Tibial nerve (tissue), 4 donors: ENCODE measurements at regions not wholly inside any gene's neighbourhood (a gene's known extent, or its start where the extent isn't known, plus 50 kb on each side); places are given as distances from the start of the nearest gene placed in this dataset.

Experiments used
- CTCF ChIP-seq, 5 experiments: fragments of 200-600 bp in 3 of 5; fragments of 450-650 bp in 2 of 5; sonication (generic) in 3 of 5; IDR thresholded peaks; one replicate each; pipeline ENCODE4 v1.5.1; 2016 to 2019; ENCODE audit warnings: antibody characterized with exemption in 5 of 5, mild to moderate bottlenecking in 3 of 5, moderate library complexity in 2 of 5
- EP300 ChIP-seq, 2 donors: sonication (generic); formaldehyde crosslinking; IDR thresholded peaks; one replicate each; pipeline ENCODE4 v1.6.1; 2017; ENCODE audit warnings: antibody characterized with exemption in 2 of 2, mild to moderate bottlenecking in 1 of 2

GRCh38 chr3:56997675-56998074 is 62.8 kb upstream of the SPATA12 start:
- TF ChIP-seq EP300 (IDR thresholded peaks at IDR 0.05): peak in 1 of 2 donors; percentile 72
- no peak for TF ChIP-seq CTCF (IDR thresholded peaks at IDR 0.05)
